HL-60 (cell line): ENCODE measurements at regions not wholly inside any gene's neighbourhood (a gene's known extent, or its start where the extent isn't known, plus 50 kb on each side); places are given as distances from the start of the nearest gene placed in this dataset.

Source experiments
- GABPA ChIP-seq: IDR thresholded peaks from 2 replicates; pipeline ENCODE4 v1.6.1; 2012; ENCODE audit warnings: low read depth
- POLR2AphosphoS5 ChIP-seq: IDR thresholded peaks from 2 replicates; pipeline ENCODE4 v1.6.1; 2012; ENCODE audit warnings: low read depth
- SPI1 ChIP-seq: IDR thresholded peaks from 2 replicates; pipeline ENCODE4 v1.6.1; 2012; ENCODE audit warnings: low read depth, mild to moderate bottlenecking, borderline replicate concordance
- TF ChIP-seq, protein P1 (sequence below): IDR thresholded peaks from one replicate; pipeline ENCODE4 v1.5.1; 2011; ENCODE audit warnings: low read length, control low read depth, inconsistent platforms; ENCODE audit not compliant: insufficient read depth
- TF ChIP-seq, protein P2 (sequence below): IDR thresholded peaks from 2 replicates; pipeline ENCODE4 v1.6.1; 2012; ENCODE audit warnings: low read depth; ENCODE audit not compliant: insufficient replicate concordance

DNA sequence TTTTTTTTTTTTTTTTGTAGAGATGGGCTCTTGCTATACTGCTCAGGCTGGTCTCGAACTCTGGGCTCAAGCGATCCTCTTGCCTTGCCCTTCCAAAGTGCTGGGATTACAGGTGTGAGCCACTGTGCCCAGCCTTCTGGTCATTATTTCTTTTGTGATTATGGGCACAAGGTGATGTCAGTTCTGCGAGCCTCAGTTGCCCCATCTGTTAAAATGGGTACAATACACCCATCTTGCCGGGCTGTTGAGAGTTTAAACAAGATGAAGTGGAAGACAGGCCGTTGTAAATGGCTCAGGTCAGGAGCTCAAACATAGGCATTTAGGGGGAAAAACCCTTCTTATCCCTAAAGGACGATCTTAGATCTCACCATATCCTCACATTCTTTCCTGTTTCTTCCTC, 53.7 kb upstream of the WNT4 start:
- TF ChIP-seq POLR2AphosphoS5 (no peak), GABPA (no peak), SPI1 (no peak)
- TF ChIP-seq, protein P1, sequence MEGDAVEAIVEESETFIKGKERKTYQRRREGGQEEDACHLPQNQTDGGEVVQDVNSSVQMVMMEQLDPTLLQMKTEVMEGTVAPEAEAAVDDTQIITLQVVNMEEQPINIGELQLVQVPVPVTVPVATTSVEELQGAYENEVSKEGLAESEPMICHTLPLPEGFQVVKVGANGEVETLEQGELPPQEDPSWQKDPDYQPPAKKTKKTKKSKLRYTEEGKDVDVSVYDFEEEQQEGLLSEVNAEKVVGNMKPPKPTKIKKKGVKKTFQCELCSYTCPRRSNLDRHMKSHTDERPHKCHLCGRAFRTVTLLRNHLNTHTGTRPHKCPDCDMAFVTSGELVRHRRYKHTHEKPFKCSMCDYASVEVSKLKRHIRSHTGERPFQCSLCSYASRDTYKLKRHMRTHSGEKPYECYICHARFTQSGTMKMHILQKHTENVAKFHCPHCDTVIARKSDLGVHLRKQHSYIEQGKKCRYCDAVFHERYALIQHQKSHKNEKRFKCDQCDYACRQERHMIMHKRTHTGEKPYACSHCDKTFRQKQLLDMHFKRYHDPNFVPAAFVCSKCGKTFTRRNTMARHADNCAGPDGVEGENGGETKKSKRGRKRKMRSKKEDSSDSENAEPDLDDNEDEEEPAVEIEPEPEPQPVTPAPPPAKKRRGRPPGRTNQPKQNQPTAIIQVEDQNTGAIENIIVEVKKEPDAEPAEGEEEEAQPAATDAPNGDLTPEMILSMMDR, result no peak
- TF ChIP-seq, protein P2, sequence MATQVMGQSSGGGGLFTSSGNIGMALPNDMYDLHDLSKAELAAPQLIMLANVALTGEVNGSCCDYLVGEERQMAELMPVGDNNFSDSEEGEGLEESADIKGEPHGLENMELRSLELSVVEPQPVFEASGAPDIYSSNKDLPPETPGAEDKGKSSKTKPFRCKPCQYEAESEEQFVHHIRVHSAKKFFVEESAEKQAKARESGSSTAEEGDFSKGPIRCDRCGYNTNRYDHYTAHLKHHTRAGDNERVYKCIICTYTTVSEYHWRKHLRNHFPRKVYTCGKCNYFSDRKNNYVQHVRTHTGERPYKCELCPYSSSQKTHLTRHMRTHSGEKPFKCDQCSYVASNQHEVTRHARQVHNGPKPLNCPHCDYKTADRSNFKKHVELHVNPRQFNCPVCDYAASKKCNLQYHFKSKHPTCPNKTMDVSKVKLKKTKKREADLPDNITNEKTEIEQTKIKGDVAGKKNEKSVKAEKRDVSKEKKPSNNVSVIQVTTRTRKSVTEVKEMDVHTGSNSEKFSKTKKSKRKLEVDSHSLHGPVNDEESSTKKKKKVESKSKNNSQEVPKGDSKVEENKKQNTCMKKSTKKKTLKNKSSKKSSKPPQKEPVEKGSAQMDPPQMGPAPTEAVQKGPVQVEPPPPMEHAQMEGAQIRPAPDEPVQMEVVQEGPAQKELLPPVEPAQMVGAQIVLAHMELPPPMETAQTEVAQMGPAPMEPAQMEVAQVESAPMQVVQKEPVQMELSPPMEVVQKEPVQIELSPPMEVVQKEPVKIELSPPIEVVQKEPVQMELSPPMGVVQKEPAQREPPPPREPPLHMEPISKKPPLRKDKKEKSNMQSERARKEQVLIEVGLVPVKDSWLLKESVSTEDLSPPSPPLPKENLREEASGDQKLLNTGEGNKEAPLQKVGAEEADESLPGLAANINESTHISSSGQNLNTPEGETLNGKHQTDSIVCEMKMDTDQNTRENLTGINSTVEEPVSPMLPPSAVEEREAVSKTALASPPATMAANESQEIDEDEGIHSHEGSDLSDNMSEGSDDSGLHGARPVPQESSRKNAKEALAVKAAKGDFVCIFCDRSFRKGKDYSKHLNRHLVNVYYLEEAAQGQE, result no peak
